GM13976 (cell line): ENCODE measurements at regions not wholly inside any gene's neighbourhood (a gene's known extent, or its start where the extent isn't known, plus 50 kb on each side); places are given as distances from the start of the nearest gene placed in this dataset.

Source experiments
- DNase-seq: peaks from one replicate; pipeline ENCODE4 v3.0.0; 2012; ENCODE audit warnings: low spot score
- CTCF ChIP-seq: IDR thresholded peaks from 2 replicates; pipeline ENCODE4 v1.5.1; 2012; ENCODE audit warnings: borderline replicate concordance, mild to moderate bottlenecking; ENCODE audit not compliant: insufficient read depth; ENCODE audit errors: extremely low read depth, missing control alignments, control extremely low read depth
- in situ Hi-C: fragments of 300-500 bp; cut with MboI; formaldehyde crosslinking; loops from one replicate; pipeline ENCODE4 v1.12.0; 2022; ENCODE audit warnings: low sequenced_read_pairs, mixed read lengths, inconsistent platforms; ENCODE audit not compliant: unreplicated experiment

- DNase-seq: no peak
- in situ Hi-C loops: no loop called here
- TF ChIP-seq CTCF: no peak
Measured at GRCh38 chr17:71003736-71004135, 834.4 kb downstream of the KCNJ2 start.

DNA sequence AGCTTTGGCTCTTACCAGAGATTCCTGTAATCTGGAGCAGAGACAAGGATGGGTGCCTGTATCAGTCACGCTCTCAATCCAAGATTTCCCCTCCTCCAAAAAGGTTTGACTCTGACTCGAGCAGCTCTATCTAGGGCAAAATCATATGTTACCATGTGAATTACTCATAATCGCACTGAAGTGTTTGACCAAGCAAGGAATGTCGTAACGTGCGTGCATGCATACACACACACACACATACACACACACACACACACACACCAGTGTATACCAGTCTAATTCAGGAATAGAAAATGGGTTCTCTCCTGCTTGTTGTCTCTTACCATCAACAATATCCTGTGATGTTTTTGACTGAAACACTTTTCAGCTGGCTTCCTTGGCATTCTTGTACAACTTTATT is 835.1 kb downstream of the KCNJ2 start:
- TF ChIP-seq CTCF: no peak
- DNase-seq: no peak
- in situ Hi-C loops: no loop called here

GRCh38 chr17:71011391-71011790 is 842.1 kb downstream of the KCNJ2 start:
- DNase-seq: no peak
- TF ChIP-seq CTCF: no peak
- in situ Hi-C loops: no loop called here

- TF ChIP-seq CTCF: no peak
- no peak for DNase-seq
- in situ Hi-C loops: no loop called here
Measured at GRCh38 chr17:71019699-71020098, 850.4 kb downstream of the KCNJ2 start.

DNA sequence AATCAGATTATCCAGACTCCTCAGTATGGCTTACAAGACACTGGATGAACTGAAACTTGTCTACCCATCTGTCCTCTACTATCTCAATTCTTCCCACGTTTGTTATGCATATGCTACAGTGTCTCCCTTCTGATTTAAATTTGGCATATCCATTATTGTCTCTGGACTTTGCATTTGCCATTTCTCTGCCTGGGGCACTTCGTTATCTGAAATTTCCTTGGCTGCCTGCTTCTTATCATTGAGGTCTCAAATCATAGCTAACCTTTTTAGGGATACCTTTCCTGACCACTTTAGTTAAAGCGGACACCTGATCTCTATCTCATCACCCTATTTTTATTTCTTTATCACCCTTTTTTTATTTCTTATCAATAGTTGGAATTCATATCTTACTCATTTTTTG is 853.4 kb downstream of the KCNJ2 start:
- no peak for TF ChIP-seq CTCF
- no peak for DNase-seq
- in situ Hi-C loops: no loop called here

DNA sequence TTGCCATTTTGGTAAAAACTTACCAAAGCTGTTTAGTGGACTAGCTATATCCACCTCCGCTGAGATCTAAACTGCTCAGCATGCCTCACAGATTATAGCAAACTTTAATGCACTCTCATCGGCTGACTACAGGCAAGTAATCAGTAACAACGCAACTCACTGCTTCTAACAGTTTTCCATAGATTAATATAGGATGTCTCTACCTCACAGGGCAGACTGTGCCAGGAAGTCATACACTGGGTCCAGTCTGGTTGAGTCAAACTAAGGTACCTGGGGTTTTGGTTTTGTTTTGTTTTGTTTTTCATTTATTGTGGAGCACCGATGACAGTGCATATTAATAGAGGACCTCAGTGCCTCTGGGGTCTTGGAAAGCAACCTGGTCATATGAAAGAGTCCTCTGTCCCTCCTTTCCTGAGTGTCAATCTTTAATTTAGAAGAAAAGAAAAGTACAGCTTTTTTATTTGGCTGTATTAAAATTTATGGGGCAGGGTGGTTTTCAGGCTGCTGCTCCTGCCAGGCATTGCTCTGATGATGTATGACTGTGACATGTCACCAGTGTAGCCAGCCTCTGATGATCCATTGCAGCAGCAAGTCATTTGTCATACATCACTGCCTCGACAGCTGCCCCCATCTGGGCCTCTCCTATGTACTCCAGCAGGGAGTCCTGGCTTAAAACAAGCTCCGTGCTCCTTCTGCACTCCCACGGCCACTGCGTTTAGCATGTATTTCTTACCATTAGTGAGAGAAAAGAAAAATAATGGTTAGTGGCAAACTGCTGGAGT is 854.1 kb downstream of the KCNJ2 start:
- in situ Hi-C loops: no loop called here
- TF ChIP-seq CTCF: no peak
- DNase-seq: no peak
